ENCODE measurements at regions not wholly inside any gene's neighbourhood (a gene's known extent, or its start where the extent isn't known, plus 50 kb on each side); places are given as distances from the start of the nearest gene placed in this dataset.
"Not testable (repeated sequence)": the region's sequence is repeated elsewhere in the genome, so short reads cannot be mapped to it uniquely, and the experiment has no call there.

DNA sequence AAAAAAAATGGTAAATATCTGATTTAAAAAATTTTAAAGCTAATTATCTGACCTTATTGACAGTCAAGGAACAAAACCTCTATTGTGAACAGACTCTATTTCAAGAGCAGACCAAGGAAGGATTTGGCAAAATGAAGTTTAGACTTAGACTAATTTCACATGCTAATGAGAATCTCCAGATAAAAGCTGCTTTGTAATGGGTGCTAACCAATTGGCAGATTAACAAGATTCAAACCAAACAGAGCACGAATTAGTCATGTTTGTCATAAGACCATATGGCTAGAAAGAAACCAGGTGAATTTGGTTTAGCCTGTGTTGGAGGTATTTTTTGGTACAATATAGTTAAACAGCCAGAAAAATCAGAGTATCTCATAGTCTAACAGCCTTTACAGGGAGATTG, 429.1 kb upstream of the NFE2L3 start:
- no peak for DNase-seq

- DNase-seq, result no peak
Measured at GRCh38 chr7:25725451-25725850, 426.5 kb upstream of the NFE2L3 start.

DNA sequence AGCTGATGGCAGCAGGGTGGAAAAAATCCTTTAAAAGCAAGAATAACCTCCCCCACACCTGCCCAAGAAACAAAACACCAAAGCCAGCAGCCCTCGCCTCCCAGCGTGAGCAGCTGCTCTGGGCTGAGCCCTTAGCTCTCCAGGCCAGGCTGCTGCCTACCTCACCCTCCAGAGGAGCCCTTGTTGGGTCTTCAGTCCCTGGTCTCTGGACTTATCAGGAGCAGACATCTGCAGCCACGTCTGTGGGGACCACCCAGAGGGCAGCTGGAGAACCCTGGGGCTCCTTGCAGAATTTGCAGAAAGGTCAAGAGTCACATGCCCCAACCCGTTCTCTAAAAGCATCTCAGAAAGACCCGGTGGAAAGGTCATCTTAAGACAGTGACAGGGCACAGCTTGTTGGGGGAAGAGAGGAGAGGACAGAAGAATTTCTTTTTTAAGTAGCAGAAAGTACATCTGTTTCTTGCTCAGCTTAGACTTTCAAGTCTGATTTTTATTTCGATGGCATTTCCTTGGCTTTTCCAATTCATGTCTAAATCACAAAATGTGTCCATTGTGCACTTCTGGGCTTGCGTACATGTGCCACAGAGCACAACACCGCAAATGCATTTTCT, 425.7 kb upstream of the NFE2L3 start:
- DNase-seq, result no peak

GRCh38 chr7:25726781-25727311, 425.2 kb upstream of the NFE2L3 start:
- DNase-seq, result no peak

GRCh38 chr7:25727446-25727845, 424.6 kb upstream of the NFE2L3 start:
- no peak for DNase-seq

- no peak for DNase-seq
Measured at GRCh38 chr7:25727876-25728275, 424.1 kb upstream of the NFE2L3 start.

DNA sequence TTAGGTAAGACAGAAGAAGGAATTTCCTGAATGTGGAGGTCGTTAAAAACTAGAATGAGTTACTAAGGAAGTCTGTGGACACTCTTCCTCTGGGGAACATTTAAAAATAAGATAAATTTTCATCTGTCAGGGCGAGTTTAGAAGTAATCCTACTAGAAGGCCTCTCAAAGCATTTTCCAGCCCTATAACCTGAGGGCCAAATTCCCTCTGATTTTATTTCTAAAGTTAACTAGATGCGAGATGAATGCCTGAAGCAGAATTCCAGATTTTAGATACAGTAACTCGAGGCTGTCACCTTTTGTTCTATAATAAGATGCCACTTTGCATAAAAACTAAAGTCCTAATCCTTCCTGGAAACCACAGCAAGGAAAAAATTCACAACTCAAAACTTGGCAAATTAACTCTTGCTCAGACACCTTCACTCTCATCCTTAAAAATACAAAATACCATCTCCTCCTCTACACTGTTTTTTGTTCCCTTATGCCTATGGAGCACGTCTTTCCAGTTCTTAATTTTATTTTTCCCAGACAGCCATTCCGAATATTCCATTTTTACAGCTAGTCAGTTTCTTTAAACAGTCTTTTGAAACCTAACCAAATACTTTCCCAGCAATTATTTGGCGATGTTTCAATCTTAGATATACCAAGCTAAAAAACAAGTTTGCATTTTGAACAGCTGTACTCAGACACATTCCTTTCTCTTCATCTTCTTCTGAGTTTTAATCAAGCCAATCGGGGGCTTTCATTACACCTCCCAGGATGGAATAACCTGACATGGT, 420.7 kb upstream of the NFE2L3 start:
- DNase-seq, result no peak

- no peak for DNase-seq
Measured at GRCh38 chr7:25731846-25732245, 420.2 kb upstream of the NFE2L3 start.

DNA sequence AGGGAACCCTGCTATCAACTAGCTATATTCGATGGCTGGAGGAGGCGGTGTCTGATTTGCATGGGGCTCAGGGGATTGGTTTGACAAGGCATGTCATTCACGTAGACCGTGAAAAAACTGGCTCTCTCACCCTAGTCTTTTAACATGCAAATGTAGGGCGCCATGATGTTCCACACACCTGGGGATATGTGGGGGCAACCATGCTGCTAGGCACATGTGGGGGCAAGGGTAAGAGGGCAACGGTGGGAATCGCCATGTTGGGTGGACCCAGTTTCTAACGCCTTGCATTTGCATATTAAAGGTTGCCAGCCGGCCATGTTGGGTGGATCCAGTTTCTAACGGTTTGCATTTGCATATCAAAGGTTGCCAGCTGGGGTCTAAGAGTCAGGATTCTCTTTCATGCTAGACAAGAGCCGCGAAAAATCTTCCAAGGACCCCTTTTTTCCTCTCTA, 419.2 kb upstream of the NFE2L3 start:
- DNase-seq, result no peak

DNA sequence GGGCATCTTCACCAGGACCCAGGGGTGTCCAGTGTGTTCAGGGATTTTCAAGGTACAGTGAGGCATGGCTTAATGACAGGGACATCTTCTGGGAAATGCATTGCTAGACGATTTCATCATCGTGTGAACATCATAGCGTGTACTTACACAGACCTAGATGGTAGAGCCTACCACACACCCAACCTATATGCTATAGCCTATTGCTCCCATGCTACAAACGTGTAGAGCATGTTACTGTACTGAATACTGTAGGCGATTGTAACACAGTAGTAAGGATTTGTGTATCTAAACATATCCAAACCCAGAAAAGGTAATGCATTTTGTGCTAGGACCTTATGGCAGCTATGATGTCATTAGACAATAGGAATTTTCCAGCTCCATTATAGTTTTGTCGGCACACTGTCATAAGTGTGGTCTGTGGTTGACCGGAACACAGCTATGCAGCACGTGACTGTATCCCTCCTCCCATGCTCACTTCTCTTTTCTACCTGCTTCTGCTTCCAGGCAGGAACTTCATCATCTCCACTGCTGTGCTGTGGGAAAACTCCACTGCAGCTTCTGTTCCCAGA, 416.2 kb upstream of the NFE2L3 start:
- no peak for DNase-seq

DNA sequence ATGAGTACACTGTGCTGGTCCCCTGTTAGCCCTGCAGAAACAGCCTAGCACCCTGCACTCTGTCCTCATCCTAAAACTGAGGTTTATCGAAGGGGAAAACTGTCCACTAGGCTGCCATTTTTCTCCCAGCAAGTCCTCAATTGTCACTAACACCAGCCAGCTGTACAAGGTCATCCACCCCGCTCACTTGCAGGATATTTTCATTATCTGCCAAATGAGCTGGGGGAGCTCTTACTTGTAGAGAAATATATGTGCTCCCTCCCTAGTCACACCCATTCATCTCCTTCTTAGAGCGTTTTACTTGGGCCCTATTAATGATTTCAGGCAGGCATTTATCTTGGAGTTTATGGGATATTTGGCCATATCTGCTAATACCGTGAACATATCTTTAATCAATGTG, 413.5 kb upstream of the NFE2L3 start:
- DNase-seq, result no peak

DNA sequence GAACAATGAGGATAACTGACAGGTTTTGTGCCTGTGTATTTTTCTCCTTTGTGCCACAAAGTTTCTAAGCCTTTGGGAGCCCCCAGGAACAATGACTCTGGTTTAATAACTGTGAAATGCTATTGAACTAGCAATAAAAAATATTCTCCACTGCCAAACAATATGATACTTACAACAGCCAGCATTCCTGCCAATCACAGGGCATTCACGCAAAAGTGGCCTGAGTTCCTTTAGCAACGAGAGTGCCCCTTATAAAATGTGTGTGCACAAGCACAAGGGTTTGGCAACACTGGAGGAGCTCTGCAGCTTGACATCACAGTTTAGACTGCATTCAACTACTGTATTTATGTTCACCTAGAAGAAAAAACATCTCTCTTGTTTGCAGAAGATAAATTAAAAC, 412.9 kb upstream of the NFE2L3 start:
- DNase-seq, result no peak

DNA sequence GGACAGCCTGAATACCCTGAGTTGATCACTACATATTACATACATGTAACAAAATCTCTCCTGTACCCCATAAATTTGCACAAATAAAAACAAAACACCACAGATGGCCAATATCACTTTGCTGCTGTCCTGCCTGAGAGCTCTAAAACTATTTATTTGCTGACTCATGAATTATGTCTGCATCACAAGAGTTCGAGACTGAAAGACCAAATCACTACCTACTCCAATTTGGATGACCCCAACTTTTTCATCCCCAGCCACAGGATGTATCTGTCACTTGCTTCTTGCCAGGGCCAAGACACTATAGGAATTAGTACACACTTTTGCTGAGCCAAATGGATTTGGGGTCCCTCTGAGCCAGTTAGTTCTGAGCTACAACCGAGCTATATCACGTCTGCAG, 409.7 kb upstream of the NFE2L3 start:
- DNase-seq, result no peak

DNA sequence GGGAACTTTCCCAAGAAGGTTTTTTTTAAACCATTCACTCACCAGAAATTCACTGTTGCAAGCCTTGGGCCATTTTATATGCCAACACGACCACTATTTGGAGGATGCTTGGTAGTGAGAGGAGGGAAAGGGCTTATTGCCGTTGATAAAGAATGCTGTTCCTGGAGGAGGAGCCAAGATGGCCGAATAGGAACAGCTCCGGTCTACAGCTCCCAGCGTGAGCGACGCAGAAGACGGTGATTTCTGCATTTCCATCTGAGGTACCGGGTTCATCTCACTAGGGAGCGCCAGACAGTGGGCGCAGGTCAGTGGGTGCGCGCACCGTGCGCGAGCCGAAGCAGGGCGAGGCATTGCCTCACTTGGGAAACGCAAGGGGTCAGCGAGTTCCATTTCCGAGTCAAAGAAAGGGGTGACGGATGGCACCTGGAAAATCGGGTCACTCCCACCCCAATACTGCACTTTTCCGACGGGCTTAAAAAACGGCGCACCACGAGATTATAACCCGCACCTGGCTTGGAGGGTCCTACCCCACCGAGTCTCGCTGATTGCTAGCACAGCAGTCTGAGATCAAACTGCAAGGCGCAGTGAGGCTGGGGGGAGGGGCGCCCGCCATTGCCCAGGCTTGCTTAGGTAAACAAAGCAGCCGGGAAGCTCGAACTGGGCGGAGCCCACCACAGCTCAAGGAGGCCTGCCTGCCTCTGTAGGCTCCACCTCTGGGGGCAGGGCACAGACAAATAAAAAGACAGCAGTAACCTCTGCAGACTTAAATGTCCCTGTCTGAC, 408.1 kb upstream of the NFE2L3 start:
- DNase-seq, result not testable (repeated sequence)

GRCh38 chr7:25750744-25751508, 401.1 kb upstream of the NFE2L3 start:
- DNase-seq, result no peak

- no peak for DNase-seq
Measured at GRCh38 chr7:25752154-25752553, 399.8 kb upstream of the NFE2L3 start.

DNA sequence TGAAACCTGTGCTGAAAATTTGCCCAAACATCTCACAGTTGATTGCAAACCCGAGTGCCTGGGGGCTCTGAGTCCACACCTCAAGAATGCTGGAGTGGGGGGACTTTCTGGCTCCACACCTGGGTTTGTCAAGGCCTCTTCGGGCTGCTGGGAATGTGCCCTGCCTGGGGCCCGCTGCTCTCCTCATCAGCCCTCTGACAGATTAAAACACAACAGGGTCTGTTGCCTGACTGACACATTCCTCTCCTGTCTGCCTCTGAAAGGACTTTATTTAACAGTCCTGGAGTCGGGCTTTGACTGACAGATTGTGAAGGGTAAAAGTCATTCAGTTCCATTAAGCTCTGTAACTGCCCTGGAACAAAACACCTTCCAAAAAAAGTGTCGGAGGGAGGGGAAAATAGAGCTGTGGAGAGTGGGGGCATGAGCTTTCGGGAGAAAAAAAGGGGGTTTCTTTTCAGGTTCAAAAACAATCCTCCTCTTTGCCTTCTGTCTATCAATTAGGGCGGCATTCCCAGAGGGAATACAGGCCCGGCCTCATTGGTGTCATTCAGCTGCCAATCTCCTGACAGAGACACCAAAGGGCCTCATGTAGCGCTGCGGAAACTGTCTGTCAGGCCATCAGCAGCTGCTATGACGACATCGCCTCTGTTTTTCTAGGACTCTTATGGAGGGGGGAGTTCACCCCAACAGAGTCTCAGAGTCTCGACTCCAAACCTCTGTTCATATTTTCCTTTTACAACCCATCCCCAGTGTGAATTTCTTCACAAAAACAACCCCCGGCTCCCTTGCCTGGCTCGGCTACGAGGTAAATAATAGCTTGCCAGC, 398.8 kb upstream of the NFE2L3 start:
- no peak for DNase-seq

GRCh38 chr7:25753837-25754236, 398.2 kb upstream of the NFE2L3 start:
- DNase-seq, result no peak

DNA sequence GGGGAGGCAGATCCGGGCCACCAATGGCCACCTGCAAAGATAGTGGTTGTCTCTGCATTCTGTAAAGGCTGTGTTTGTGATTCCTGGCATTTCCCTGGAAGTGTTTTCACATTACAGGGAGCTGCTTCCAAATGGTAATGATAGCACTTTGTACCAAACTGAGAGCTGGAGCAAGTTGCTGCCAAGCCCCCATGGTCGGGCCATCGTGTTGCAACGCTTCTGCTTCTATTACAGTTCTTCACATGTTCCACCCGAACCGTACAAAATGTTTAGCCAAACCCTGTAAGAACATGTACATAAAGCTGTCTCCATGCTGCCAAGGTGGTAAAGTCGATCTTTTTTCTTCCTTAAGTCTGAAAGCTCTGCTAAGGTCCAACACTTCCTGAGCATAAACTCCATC, 397.7 kb upstream of the NFE2L3 start:
- no peak for DNase-seq

- DNase-seq, result no peak
Measured at GRCh38 chr7:25754751-25755150, 397.2 kb upstream of the NFE2L3 start.

DNA sequence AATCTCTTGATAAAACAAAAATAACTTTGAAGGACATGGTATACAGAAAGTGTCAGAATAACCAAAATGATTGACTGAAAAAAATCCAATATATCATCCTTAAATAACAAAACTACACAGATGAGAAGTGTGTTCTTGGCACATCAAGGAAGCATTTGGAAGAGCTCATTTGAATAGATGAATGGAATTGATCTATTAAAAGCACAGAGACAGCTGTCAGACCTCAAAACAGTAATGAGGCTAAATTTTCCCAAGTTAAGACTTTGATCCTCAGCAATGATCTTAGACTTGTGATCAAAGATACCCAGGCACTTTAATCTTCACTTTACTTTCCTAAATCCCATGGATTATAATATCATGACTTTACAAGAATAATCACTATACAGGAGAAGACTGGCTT, 395.4 kb upstream of the NFE2L3 start:
- DNase-seq, result no peak

DNA sequence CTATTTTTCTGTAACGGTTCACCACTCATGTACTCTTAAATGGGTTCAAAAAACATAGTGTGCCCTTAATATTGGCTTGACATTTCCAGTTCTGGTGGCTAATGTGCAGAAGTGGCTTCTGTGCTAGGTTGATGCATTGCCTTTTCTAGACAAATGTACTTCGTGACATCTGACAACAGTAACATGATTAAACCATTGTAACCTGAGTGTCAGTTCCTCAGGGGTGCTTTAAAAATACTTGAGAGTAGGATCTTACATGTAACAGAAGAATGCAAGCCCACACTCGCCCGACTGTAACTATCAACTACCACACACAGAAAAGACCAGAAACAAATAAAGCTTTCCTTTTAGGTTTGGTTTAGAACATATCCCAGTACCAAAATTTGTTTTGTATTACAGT, 393.4 kb upstream of the NFE2L3 start:
- peak; percentile 45 to 68 for DNase-seq
